ENCODE measurements at regions not wholly inside any gene's neighbourhood (a gene's known extent, or its start where the extent isn't known, plus 50 kb on each side); places are given as distances from the start of the nearest gene placed in this dataset.

DNA sequence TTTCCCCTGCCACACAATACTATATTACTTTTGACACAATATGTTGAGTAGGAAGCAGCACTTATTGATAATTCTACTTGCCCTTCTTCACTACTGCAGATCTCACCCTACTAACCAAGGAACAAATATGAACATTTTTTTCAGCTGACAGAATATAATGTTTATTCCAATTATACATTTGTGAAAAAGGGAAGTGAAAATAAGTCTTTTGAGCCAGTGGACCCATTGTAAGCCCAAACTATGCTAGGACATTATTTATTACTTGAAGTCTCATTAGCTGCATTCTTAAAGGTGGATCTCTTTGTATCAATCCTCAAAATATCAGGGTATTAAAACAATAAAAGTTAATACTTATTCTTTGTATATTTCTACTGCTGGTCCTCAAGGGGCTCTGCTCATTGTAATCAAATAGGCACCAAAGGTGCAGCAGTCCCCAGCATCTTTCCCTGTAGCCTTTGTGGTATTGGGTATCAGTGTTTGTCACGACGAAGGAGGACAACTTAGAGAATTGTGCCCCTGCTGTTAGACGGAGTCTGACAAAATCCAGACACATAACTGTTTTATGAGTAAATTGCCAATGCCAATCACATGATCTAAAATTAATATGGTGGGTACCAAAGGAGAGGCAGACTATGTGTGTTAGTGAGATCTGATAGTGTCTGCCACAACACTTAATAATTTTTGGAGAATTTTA lies 453.5 kb upstream of the CDH9 start:
- H3K4me2 ChIP-seq (ENCODE audit: insufficient read depth, low read length) = no peak overlapping the region
- H3K9ac ChIP-seq (replicated peaks; ENCODE audit: extremely low read depth, insufficient read depth, low read length) = no peak overlapping the region
- FAIRE-seq = no peak
- POLR2A ChIA-PET = no interaction called here
- no peak for TF ChIP-seq FOS (IDR thresholded peaks at IDR 0.05; ENCODE audit: borderline replicate concordance, insufficient read depth, low read length)
- no peak for TF ChIP-seq EZH2 (IDR thresholded peaks at IDR 0.05; ENCODE audit: borderline replicate concordance, low read depth, low read length, severe bottlenecking)
- TF ChIP-seq GATA2 (IDR thresholded peaks at IDR 0.05; ENCODE audit: insufficient read depth, insufficient read length, low read depth, low read length) = no peak
- TF ChIP-seq MYC (IDR thresholded peaks at IDR 0.05; ENCODE audit: low read depth, low read length) = no peak
- H3K27ac ChIP-seq (ENCODE audit: insufficient read depth, low read depth, low read length) = no peak overlapping the region
- no peak overlapping the region for H2AFZ ChIP-seq (ENCODE audit: low read depth, low read length)
- no peaks in the 10 kb centered on the region for H3K27me3 ChIP-seq (ENCODE audit: control insufficient read depth in 2 of 2, insufficient read depth in 2 of 2, low read length in 2 of 2)
- H3K79me2 ChIP-seq (ENCODE audit: control insufficient read depth, insufficient read depth, low read length) = no peaks in the 10 kb centered on the region
- H3K36me3 ChIP-seq (ENCODE audit: control insufficient read depth in 2 of 2, extremely low read depth in 1 of 2, insufficient read depth in 2 of 2, low read length in 2 of 2) = no peaks in the 10 kb centered on the region
- no peaks in the 10 kb centered on the region for H3K4me1 ChIP-seq (ENCODE audit: control insufficient read depth, extremely low read depth, insufficient read depth, low read length)
- H3K4me3 ChIP-seq (replicated peaks in 1 of 3; ENCODE audit: insufficient read depth in 1 of 3, low read depth in 1 of 3, low read length in 3 of 3) = no peak overlapping the region
- peaks cover under 1% of the 10 kb centered on the region for H3K9me3 ChIP-seq (replicated peaks; ENCODE audit: control insufficient read depth, insufficient read depth, low read length)
- intact Hi-C loops (cut with micrococcal nuclease) (no loop called here), dilution Hi-C loops (cut with MboI; ENCODE audit: extremely low pct_ligation_motif_present, low sequenced_read_pairs) (no loop called here)
- no peak for DNase-seq (ENCODE audit: low read depth, low spot score)
- CTCF ChIA-PET = no interaction called here
- no peaks in the 10 kb centered on the region for H4K20me1 ChIP-seq (replicated peaks; ENCODE audit: control insufficient read depth, extremely low read depth, insufficient read depth, low read length)
- no peaks in the 10 kb centered on the region for H3K9me1 ChIP-seq (replicated peaks; ENCODE audit: control insufficient read depth, extremely low read depth, insufficient read depth, low read length)
- BruUV-seq (replicated peaks) = no TSS peak

DNA sequence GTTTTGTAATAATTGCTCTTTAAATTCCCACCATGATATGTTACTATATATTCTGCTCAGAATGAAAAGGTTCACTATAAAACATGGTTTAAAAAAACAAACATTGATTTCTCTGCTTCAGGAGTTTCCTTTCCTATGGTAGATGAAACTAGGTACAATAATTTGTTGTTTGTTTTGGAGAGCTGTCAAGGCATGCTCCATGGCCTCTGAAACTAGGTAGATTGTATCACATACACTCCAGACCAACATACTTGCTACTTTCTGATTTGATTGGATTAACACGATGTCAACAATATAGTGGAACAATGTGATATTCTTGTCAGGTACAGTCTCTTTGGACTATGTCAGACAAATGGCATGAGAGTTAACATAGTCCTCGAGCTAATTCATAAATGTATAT lies 452.7 kb upstream of the CDH9 start:
- intact Hi-C loops (cut with micrococcal nuclease) = no loop called here
- POLR2A ChIA-PET = no interaction called here
- no TSS peak for BruUV-seq (replicated peaks)

More for the DNA sequence above, 452.7 kb upstream of the CDH9 start:
- Histone ChIP-seq H3K9me3 (replicated peaks; ENCODE audit: control insufficient read depth, insufficient read depth, low read length) (peaks cover 2% of the 10 kb centered on the region), H3K27ac (ENCODE audit: insufficient read depth, low read depth, low read length) (no peak overlapping the region), H3K79me2 (ENCODE audit: control insufficient read depth, insufficient read depth, low read length) (no peaks in the 10 kb centered on the region), H4K20me1 (replicated peaks; ENCODE audit: control insufficient read depth, extremely low read depth, insufficient read depth, low read length) (no peaks in the 10 kb centered on the region), H3K36me3 (ENCODE audit: control insufficient read depth in 2 of 2, extremely low read depth in 1 of 2, insufficient read depth in 2 of 2, low read length in 2 of 2) (no peaks in the 10 kb centered on the region), H3K9ac (replicated peaks; ENCODE audit: extremely low read depth, insufficient read depth, low read length) (no peak overlapping the region), H3K9me1 (replicated peaks; ENCODE audit: control insufficient read depth, extremely low read depth, insufficient read depth, low read length) (no peaks in the 10 kb centered on the region), H3K27me3 (ENCODE audit: control insufficient read depth in 2 of 2, insufficient read depth in 2 of 2, low read length in 2 of 2) (no peaks in the 10 kb centered on the region), H2AFZ (ENCODE audit: low read depth, low read length) (no peak overlapping the region), H3K4me2 (ENCODE audit: insufficient read depth, low read length) (no peak overlapping the region), H3K4me1 (ENCODE audit: control insufficient read depth, extremely low read depth, insufficient read depth, low read length) (no peaks in the 10 kb centered on the region), H3K4me3 (replicated peaks in 1 of 3; ENCODE audit: insufficient read depth in 1 of 3, low read depth in 1 of 3, low read length in 3 of 3) (no peak overlapping the region)
- FAIRE-seq (no peak), DNase-seq (ENCODE audit: low read depth, low spot score) (no peak)
- CTCF ChIA-PET = no interaction called here
- dilution Hi-C loops (cut with MboI; ENCODE audit: extremely low pct_ligation_motif_present, low sequenced_read_pairs) = no loop called here
- no peak for TF ChIP-seq POLR2A (IDR thresholded peaks at IDR 0.05; ENCODE audit: low read depth, low read length)
- TF ChIP-seq FOS (IDR thresholded peaks at IDR 0.05; ENCODE audit: borderline replicate concordance, insufficient read depth, low read length) = no peak
- no peak for TF ChIP-seq JUN (IDR thresholded peaks at IDR 0.05; ENCODE audit: borderline replicate concordance, insufficient read depth, insufficient read length, low read depth)

All from endothelial cell of umbilical vein (primary cell).